GM19395 (cell line): ENCODE measurements at regions not wholly inside any gene's neighbourhood (a gene's known extent, or its start where the extent isn't known, plus 50 kb on each side); places are given as distances from the start of the nearest gene placed in this dataset.

Experiments
- ATAC-seq: cut with Tn5 transposase; IDR thresholded peaks from one replicate; pipeline ENCODE4 v1.9.1; 2021; ENCODE audit warnings: mild to moderate bottlenecking, moderate library complexity; ENCODE audit not compliant: unreplicated experiment

DNA sequence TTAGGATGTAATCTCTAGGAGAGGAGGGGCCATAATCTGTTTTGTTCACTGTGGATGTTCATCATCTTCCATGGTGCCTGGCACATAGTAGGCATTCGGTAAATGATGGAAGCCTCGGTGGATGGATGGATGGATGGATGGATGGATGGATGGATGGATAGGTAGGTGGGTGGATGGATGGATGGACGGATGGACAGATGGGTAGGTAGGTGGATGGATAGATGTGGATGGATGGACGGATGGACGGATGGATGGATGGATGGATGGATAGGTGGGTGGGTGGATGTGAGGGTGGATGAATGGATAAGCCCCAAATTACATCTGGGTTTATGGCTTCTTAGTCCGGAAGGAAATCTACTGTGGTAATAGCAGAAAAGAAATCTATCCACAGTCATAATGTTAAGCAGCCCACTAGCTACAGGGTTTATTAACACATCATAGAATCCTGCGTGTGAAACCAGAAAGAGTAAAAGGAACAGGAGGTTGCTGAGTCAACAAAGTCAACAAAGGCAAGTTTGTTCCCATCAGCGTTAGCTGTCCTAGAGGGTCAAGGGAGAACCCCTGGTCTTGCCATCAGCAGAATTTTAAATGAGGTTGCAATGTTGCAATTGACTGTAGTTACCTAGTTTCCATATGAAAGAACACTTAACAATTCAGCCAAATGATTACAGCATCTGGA, 82.8 kb downstream of the C11orf91 start:
- ATAC-seq, result no peak

DNA sequence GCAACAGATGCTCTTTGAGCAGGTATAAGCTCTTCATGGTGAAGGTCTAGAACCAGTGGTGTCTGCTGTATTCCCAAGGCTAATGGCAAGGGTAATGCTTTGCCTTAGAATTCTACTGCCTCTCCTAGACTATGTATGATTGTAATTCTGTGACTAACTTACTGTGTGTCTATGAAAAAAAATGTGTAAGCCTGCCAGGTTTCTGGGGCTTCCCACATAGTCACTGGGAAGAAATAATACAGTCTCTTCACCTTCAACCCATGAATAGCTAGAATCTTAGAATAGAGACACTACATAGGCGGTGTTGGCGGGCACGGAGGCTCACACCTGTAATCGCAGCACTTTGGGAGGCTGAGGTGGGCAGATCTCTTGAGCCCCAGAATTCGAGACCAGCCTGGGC, 84.1 kb downstream of the C11orf91 start:
- ATAC-seq, result no peak

- ATAC-seq, result no peak
Observed at GRCh38 chr11:33615751-33616150, 84.9 kb downstream of the C11orf91 start.

- ATAC-seq, result no peak
Observed at GRCh38 chr11:33613404-33613803, 87.2 kb downstream of the C11orf91 start.

- no peak for ATAC-seq
Observed at GRCh38 chr11:33610903-33611302, 89.7 kb downstream of the C11orf91 start.

- no peak for ATAC-seq
Observed at GRCh38 chr11:33608386-33608785, 92.2 kb downstream of the C11orf91 start.

DNA sequence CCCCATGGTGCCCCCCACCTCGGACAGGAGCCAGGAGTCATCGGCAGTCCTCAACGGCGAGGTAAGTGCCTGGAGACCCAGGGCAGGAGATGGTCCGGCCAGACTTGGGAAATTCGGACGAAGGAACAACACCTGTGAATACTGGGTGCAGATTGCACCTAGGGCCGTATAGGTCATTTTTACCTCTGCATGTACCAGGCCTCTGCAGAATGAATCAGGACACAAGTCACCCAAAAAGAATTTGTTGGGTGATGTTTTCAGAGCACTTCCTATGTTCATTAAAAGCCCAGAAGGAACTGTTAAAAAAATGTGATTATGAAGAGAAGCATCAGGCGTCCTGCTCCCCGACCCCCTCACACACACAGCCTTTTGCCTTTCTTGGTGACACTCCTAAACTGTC, 93.9 kb downstream of the C11orf91 start:
- no peak for ATAC-seq

DNA sequence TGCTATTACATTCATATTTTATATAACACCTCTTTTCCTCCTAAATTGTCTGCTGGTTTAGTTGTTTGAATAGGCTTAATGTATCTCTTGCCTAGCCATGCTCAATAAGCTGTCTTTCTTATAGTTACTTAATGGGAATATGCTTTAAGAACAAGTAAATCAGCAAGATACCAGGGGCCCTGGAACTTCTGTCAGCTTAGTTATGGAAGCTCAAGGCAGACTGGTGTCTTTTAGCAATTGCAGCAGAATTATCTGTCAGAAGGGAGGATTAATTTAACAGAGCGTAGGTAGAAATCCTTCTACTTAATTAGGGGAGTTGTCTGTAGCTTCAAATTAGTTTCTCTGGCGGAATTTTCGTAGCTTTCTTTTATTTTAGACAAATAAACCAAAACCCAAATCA, 94.9 kb downstream of the C11orf91 start:
- ATAC-seq, result no peak

DNA sequence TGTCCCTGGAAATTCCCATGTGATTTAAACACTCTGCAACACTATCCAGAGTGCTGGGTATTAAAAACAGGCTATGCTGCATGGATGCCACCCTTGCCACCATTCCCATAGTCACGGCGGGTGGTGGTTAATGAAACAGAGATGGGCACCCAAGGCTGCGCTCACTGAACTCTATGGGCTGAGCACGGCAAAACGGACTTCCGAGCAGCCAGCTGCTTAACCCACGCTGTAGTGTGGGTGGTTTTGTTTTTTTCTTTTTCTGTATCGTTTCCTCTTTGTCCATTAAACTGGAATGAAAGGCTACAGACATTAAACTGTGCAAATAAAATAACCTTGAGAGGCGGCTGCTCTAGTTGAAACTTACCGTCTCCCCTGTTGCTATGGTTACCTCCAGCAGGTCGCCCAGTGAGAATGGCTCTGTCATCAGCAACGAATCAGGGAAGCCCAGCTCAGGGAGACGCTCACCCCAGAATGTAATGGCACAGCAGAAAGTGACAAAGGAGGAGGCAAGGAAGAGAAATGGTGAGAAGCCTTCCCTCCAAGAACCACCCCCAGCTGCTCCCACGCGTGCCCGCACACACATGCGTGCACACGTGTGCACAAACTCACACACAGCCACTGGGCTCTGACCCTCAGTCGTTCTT, 102.1 kb downstream of the C11orf91 start:
- ATAC-seq, result no peak

DNA sequence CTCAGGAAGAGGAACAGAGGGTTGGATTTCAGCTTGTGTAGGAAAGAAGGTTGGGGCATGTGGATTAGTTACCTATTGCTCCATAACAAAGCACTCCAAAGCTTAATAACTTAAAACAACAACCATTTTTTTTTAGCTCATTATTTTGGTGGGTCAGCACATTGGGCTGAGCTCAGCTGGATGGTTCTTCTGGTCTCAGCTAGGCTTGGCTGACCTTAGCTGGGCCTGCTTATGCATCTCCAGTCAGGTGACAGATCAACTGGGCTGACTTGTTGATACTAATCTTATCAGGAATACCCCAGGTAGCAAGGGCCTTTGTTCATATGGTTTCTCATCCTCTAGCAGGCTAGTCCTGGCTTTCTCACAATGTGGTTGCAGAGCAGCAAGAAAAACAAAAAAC, 106.4 kb downstream of the C11orf91 start:
- ATAC-seq, result no peak

DNA sequence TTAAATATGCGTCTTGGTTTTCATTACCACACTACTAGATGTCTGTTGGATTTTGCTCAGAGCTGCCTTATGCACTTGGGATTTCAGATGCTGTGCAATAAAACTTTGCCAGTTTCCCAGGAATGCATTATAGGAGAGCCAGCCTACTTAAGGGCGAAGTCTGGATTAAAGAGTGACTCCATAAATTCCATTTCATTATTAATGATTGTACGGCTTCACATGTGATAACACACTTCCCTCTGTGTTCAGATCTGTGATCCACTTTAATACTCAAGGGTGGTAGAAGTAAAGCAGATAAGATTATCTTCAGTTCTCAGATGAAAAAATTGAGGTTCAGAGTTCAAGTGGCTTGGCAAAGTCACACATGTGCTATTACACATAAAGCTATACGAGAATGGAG, 110.2 kb downstream of the C11orf91 start:
- ATAC-seq, result no peak

DNA sequence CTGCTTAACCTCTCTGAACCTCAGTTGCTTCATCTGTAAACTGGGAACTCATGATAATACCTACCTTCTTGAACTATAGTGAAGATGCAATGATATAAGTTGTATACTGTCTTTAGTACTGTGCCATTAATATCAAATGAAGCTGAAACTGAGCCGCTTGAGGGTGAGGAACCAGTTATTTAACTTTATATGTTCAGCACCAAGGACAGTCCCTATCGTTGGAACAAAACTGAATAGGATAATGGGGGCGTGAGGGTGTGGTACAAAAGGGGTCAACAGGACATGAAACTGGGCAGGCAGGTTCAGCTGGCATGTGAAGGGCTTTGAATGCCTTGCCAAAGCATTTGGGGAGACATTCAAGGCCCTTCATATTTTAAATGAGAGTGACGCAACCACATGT, 112.6 kb downstream of the C11orf91 start:
- no peak for ATAC-seq

GRCh38 chr11:33585586-33586209, 114.9 kb downstream of the C11orf91 start:
- no peak for ATAC-seq

GRCh38 chr11:33582636-33583325, 117.8 kb downstream of the C11orf91 start:
- no peak for ATAC-seq

- ATAC-seq, result no peak
Observed at GRCh38 chr11:33579101-33579500, 121.5 kb downstream of the C11orf91 start.

GRCh38 chr11:33577204-33577603, 123.4 kb downstream of the C11orf91 start:
- ATAC-seq, result no peak

DNA sequence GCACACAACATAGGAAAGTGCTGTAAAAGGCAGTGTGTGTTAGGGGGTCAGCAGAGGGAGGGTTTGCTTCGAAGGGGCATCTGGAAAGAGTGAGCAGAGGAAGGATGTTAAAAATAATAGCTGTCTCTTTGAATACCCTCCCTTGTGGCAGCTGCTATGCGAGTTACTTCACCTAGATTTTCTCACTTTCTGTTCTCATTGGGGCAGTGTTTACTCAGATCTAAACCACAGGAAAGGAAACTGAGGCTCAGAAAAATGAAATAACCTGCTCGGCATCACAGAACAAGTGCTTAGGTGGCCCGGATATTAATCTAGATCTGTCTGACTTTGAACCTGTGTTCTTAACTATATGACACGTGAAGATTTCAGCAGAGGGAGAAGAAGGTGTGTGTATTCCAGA, 125.3 kb downstream of the C11orf91 start:
- ATAC-seq, result no peak

DNA sequence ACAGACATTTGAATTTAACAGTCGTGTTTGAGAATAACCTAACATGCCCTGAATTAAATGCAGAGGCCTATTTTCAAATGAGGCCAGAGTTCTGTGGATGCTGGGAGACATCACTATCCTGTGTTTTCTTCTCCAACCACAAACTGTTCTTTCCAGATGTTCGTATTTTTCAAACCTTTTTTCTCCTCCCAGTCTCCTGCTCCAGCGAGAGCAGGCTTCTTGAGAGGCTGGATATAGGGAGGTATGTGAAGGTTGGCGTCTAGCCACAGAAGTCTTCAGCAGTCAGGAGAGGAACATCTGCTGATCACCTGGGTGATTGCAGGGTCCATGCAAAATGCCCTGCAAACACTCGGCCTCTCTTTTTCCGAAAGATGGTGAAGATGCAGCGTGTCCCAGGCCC, 126.3 kb downstream of the C11orf91 start:
- ATAC-seq, result no peak

DNA sequence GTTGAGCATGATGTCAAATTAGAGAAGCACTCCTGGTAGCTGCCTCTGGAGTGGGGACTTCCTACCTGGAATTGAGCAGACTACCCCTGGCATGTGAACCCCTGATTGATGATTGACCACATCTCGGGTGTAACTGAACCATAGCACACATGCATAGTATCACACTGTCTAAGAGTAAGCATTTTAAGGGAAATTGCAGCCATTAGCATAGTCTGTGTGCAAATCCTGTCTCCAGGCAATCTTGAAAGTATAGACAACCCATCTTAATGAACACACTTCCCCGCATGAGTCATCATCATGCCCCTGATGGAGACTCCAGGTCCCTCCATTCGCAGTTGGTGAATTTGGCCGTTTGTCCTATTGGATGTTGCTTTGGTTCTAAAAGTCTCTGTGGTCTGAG, 131.3 kb downstream of the C11orf91 start:
- no peak for ATAC-seq

- no peak for ATAC-seq
Observed at GRCh38 chr11:33567004-33567403, 133.6 kb downstream of the C11orf91 start.

GRCh38 chr11:33564856-33565453, 135.7 kb downstream of the C11orf91 start:
- ATAC-seq, result no peak
